Large intestine (tissue), 3 donors: ENCODE measurements at regions not wholly inside any gene's neighbourhood (a gene's known extent, or its start where the extent isn't known, plus 50 kb on each side); places are given as distances from the start of the nearest gene placed in this dataset.

Experiments used
- DNase-seq, 2 donors: peaks; one replicate each; pipeline versions ENCODE4 v3.0.0 to v3.0.0-alpha.2; 2013
- H3K27ac ChIP-seq: one replicate; pipeline ENCODE4 v1.5.1; 2013; ENCODE audit warnings: low read length
- H3K27me3 ChIP-seq: 2 replicates; pipeline ENCODE4 v1.6.1; 2013; ENCODE audit warnings: low read length; ENCODE audit not compliant: control insufficient read depth, insufficient read depth
- H3K36me3 ChIP-seq: 2 replicates; pipeline ENCODE4 v1.6.1; 2013; ENCODE audit warnings: low read length; ENCODE audit not compliant: control insufficient read depth, insufficient read depth
- H3K4me1 ChIP-seq: one replicate; pipeline ENCODE4 v1.6.1; 2013; ENCODE audit warnings: low read length; ENCODE audit not compliant: control insufficient read depth, insufficient read depth
- H3K4me3 ChIP-seq: one replicate; pipeline ENCODE4 v1.5.1; 2013; ENCODE audit warnings: low read length
- H3K9me3 ChIP-seq: one replicate; pipeline ENCODE4 v1.6.1; 2013; ENCODE audit warnings: mild to moderate bottlenecking, low read depth, low read length, moderate library complexity; ENCODE audit not compliant: control insufficient read depth
- WGBS: methylation state at CpG from one replicate; pipeline ENCODE4 v1.1.5; 2013; ENCODE audit warnings: low lambda C conversion rate; ENCODE audit not compliant: insufficient coverage; 5-methylcytosine and 5-hydroxymethylcytosine counted together

GRCh38 chr17:5826384-5826783, 242.1 kb upstream of the NLRP1 start:
- no peaks in the 10 kb centered on the region for H3K36me3 ChIP-seq
- no peak overlapping the region for H3K4me3 ChIP-seq
- WGBS = no CpG with 5 or more reads among the region's 2 CpGs
- no peaks in the 10 kb centered on the region for H3K4me1 ChIP-seq
- no peaks in the 10 kb centered on the region for H3K27me3 ChIP-seq
- H3K9me3 ChIP-seq = no peaks in the 10 kb centered on the region
- H3K27ac ChIP-seq = no peak overlapping the region
- DNase-seq = no peak

GRCh38 chr17:5830921-5831320, 239.3 kb upstream of the WSCD1 start:
- Histone ChIP-seq H3K4me3 (no peak overlapping the region), H3K27ac (no peak overlapping the region), H3K9me3 (no peaks in the 10 kb centered on the region), H3K4me1 (no peaks in the 10 kb centered on the region), H3K36me3 (no peaks in the 10 kb centered on the region), H3K27me3 (no peaks in the 10 kb centered on the region)
- DNase-seq = no peak
- WGBS = 74% methylated on average over 4 of the region's 4 CpGs

GRCh38 chr17:5832886-5833285, 237.3 kb upstream of the WSCD1 start:
- WGBS = no CpG with 5 or more reads among the region's 1 CpG

GRCh38 chr17:5837055-5837491, 233.1 kb upstream of the WSCD1 start:
- Histone ChIP-seq H3K4me1 (no peaks in the 10 kb centered on the region), H3K9me3 (no peaks in the 10 kb centered on the region)
- WGBS = no CpG with 5 or more reads among the region's 4 CpGs

More at GRCh38 chr17:5832886-5833285, 237.3 kb upstream of the WSCD1 start:
- no peak for DNase-seq
- no peaks in the 10 kb centered on the region for H3K36me3 ChIP-seq
- H3K4me3 ChIP-seq = no peak overlapping the region
- no peak overlapping the region for H3K27ac ChIP-seq
- H3K9me3 ChIP-seq = no peaks in the 10 kb centered on the region
- H3K4me1 ChIP-seq = no peaks in the 10 kb centered on the region
- H3K27me3 ChIP-seq = no peaks in the 10 kb centered on the region

GRCh38 chr17:5838661-5839300, 231.4 kb upstream of the WSCD1 start:
- no CpG with 5 or more reads among the region's 12 CpGs for WGBS

More at GRCh38 chr17:5837055-5837491, 233.1 kb upstream of the WSCD1 start:
- no peak for DNase-seq
- Histone ChIP-seq H3K27me3 (no peaks in the 10 kb centered on the region), H3K36me3 (no peaks in the 10 kb centered on the region), H3K4me3 (no peak overlapping the region), H3K27ac (no peak overlapping the region)

GRCh38 chr17:5840811-5841446, 229.2 kb upstream of the WSCD1 start:
- DNase-seq = no peak
- no peaks in the 10 kb centered on the region for H3K9me3 ChIP-seq
- H3K4me1 ChIP-seq = no peaks in the 10 kb centered on the region
- H3K36me3 ChIP-seq = no peaks in the 10 kb centered on the region
- no peaks in the 10 kb centered on the region for H3K27me3 ChIP-seq
- 84% methylated on average over 3 of the region's 13 CpGs for WGBS
- no peak overlapping the region for H3K27ac ChIP-seq
- H3K4me3 ChIP-seq = no peak overlapping the region

More at GRCh38 chr17:5838661-5839300, 231.4 kb upstream of the WSCD1 start:
- H3K9me3 ChIP-seq = no peaks in the 10 kb centered on the region
- H3K36me3 ChIP-seq = no peaks in the 10 kb centered on the region
- no peaks in the 10 kb centered on the region for H3K27me3 ChIP-seq
- no peak overlapping the region for H3K27ac ChIP-seq
- DNase-seq = no peak
- no peaks in the 10 kb centered on the region for H3K4me1 ChIP-seq
- no peak overlapping the region for H3K4me3 ChIP-seq

- Histone ChIP-seq H3K36me3 (no peaks in the 10 kb centered on the region), H3K4me1 (no peaks in the 10 kb centered on the region), H3K27me3 (no peaks in the 10 kb centered on the region), H3K4me3 (no peak overlapping the region), H3K9me3 (no peaks in the 10 kb centered on the region), H3K27ac (no peak overlapping the region)
- no CpG with 5 or more reads among the region's 11 CpGs for WGBS
- no peak for DNase-seq
Observed at GRCh38 chr17:5841862-5842261, 228.3 kb upstream of the WSCD1 start.

- no CpG with 5 or more reads among the region's 14 CpGs for WGBS
- H3K27ac ChIP-seq = no peak overlapping the region
Observed at GRCh38 chr17:5843366-5844026, 226.7 kb upstream of the WSCD1 start.

GRCh38 chr17:5846001-5846400, 224.2 kb upstream of the WSCD1 start:
- Histone ChIP-seq H3K27me3 (no peaks in the 10 kb centered on the region), H3K4me3 (no peak overlapping the region), H3K36me3 (no peaks in the 10 kb centered on the region), H3K4me1 (no peaks in the 10 kb centered on the region), H3K9me3 (no peaks in the 10 kb centered on the region), H3K27ac (no peak overlapping the region)
- DNase-seq = no peak
- WGBS = no CpG with 5 or more reads among the region's 5 CpGs

More at GRCh38 chr17:5843366-5844026, 226.7 kb upstream of the WSCD1 start:
- no peaks in the 10 kb centered on the region for H3K4me1 ChIP-seq
- H3K36me3 ChIP-seq = no peaks in the 10 kb centered on the region
- H3K9me3 ChIP-seq = no peaks in the 10 kb centered on the region
- H3K27me3 ChIP-seq = no peaks in the 10 kb centered on the region
- no peak overlapping the region for H3K4me3 ChIP-seq
- DNase-seq = no peak

GRCh38 chr17:5854871-5855554, 215.2 kb upstream of the WSCD1 start:
- H3K9me3 ChIP-seq = no peaks in the 10 kb centered on the region
- no peaks in the 10 kb centered on the region for H3K27me3 ChIP-seq
- WGBS = 74% methylated on average over 2 of the region's 7 CpGs

More at GRCh38 chr17:5854871-5855554, 215.2 kb upstream of the WSCD1 start:
- no peak for DNase-seq
- H3K4me1 ChIP-seq = no peaks in the 10 kb centered on the region
- H3K4me3 ChIP-seq = no peak overlapping the region
- no peak overlapping the region for H3K27ac ChIP-seq
- no peaks in the 10 kb centered on the region for H3K36me3 ChIP-seq
